Activated T-cell treated with anti-CD3 and anti-CD28 coated beads, Interleukin-2, amount 50 U/mL, for 4 hours (primary cell): ENCODE measurements at regions not wholly inside any gene's neighbourhood (a gene's known extent, or its start where the extent isn't known, plus 50 kb on each side); places are given as distances from the start of the nearest gene placed in this dataset.

Experiments used
- ATAC-seq, 2 donors: fragments of 200-7000 bp; cut with Tn5 transposase; one replicate each; pipeline ENCODE4 v1.10.0; 2021
- DNase-seq: peaks from one replicate; pipeline ENCODE4 v3.0.0-alpha.2; 2020
- H3K27me3 Mint-ChIP-seq: one replicate; pipeline ENCODE4 v1.8.0; 2021; ENCODE audit warnings: low read depth, mixed read lengths
- H3K36me3 Mint-ChIP-seq: one replicate; pipeline ENCODE4 v1.8.0; 2022; ENCODE audit warnings: mixed read lengths; ENCODE audit not compliant: insufficient read depth
- H3K4me1 Mint-ChIP-seq: one replicate; pipeline ENCODE4 v1.8.0; 2021; ENCODE audit warnings: low read depth, mixed read lengths
- H3K4me3 Mint-ChIP-seq: one replicate; pipeline ENCODE4 v1.8.0; 2021; ENCODE audit warnings: mild to moderate bottlenecking, moderate library complexity, mixed read lengths
- H3K9me3 Mint-ChIP-seq: one replicate; pipeline ENCODE4 v1.8.0; 2021; ENCODE audit warnings: mixed read lengths

DNA sequence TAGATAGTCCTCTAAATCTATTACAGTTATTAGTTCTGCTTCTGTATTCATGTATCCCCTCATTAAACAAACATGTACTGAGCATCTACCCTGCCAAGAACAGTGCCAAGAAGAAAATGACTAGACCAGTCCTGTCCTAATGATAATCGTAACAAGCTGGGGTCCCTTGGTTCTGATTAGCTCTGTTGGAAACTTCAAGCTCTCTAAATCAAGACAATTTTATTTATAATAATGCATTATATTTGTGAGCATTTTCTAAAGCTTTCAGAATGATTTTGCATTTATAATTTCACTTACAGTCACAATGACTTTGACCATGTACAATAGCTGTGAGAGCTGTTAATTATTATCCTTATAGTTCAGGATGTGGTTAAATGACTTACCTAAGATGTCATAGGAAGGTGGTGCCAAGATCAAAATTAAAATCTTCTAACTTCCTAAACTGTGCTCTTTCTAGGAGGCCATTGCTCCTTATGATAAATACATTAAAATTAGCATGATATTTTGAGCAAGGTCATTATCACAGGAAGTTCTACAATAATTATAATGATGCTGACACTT, 336.5 kb upstream of the SLC39A10 start:
- no peak for ATAC-seq
- Mint-ChIP-seq H3K4me1 (peaks cover 9% of the 10 kb centered on the region), H3K27me3 (no peaks in the 10 kb centered on the region), H3K4me3 (no peak overlapping the region), H3K9me3 (no peaks in the 10 kb centered on the region), H3K36me3 (no peaks in the 10 kb centered on the region)
- no peak for DNase-seq

DNA sequence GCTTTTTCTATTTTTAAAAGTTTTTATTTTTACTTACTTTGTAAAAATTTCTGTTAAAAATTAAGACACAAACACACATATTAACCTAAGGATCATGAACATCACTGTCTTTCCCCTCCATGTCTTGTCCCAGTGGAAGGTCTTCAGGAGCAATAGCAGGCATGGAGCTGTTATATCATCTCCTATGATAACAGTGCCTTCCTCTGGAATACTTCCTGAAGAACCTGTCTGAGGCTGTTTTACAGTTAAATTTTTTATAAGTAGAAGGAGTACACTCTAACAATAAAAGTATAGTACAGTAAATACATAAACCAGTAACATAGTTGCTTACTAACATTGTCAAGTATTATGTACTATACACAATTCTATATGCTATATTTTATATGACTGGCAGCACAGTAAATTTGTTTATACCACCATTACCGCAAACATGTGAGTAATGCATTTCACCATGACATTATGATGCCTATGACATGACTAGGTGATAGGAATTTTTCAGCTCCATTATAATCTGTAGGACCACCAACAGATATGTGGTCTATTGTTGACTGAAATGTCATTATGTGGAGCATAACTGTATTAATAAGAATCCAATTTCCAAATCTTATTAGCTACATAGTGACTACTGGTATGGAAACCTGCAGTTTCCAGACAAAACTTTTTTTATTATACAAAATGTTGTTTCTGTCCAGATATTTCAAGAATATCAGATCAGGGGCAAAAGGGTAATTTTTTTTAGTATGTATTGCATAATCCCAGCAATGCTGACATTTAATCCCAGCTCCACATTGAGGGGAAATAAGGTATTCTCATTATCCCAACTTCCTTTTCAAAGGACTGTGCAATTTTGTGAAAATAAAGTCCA, 337.2 kb upstream of the SLC39A10 start:
- no peak overlapping the region for H3K4me3 Mint-ChIP-seq
- no peaks in the 10 kb centered on the region for H3K27me3 Mint-ChIP-seq
- peaks cover 9% of the 10 kb centered on the region for H3K4me1 Mint-ChIP-seq
- no peaks in the 10 kb centered on the region for H3K36me3 Mint-ChIP-seq
- ATAC-seq: no peak
- DNase-seq: no peak
- H3K9me3 Mint-ChIP-seq: no peaks in the 10 kb centered on the region

DNA sequence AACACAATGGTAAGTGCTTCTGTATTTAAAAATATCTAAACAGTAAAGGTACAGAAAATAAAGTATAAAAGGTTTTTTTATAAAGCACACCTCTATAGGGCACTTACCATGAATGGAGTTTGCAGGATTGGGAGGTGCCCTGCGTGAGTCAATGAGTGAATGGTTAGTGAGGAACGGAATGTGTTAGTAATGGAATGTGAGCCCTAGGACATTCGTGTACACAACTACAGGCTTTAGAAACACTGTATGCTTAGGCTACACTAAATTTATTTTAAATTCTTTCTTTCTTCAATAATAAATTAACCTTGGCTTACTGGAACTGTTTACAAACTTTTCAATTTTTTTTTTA, 337.9 kb upstream of the SLC39A10 start:
- H3K27me3 Mint-ChIP-seq: no peaks in the 10 kb centered on the region
- H3K9me3 Mint-ChIP-seq: no peaks in the 10 kb centered on the region
- no peaks in the 10 kb centered on the region for H3K36me3 Mint-ChIP-seq
- ATAC-seq (no peak), DNase-seq (no peak)
- no peak overlapping the region for H3K4me3 Mint-ChIP-seq
- peaks cover 9% of the 10 kb centered on the region for H3K4me1 Mint-ChIP-seq

DNA sequence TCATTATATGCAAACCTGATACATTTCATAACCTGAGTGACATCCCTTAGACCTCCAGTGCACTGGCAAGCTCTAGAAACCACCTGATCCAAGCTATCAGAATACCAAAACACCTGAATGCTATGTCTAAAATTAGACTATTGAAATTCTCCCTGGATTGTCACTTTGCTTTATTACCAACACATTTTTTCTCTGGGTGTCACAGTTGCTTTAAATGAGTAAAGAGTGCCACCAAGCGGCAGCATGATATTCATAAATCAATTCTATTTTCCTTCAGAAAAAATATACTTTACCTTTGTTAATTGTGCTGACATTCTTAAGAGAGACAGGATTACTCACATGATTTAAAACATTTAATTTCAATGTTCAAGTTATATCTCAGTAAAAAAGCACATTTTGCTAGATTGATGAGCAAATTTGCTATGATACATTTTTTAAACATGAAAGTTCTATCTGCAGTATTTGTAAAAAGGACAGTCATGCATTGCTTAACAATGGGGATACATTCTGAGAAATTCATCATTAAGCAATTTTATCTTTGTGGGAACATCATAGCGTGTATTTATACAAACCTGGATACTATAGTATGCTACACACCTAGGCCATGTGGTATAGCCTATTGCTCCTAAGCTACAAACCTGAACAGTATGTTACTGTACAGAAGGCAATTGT, 338.4 kb upstream of the SLC39A10 start:
- Mint-ChIP-seq H3K9me3 (no peaks in the 10 kb centered on the region), H3K27me3 (no peaks in the 10 kb centered on the region)
- peak in 1 of 2 donors; percentile 43 for ATAC-seq

DNA sequence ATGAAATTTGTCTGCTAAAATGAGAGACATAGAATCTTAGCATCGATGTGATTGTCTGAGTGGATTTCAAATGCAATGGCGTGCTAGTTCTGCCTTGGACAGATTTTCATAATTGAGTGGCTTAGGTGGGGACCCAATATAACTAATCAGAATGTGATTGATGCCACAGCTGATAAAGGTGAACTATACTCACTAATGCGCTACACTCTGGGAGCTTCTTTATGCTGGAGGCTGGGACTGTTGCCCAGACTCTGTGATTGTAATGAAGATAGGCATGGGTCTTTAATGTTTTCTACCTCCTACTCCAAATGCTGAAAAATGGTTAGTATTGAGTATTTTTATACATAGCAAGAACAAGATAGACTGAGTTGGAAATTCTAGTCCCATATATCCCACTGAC, 339.5 kb upstream of the SLC39A10 start:
- DNase-seq (no peak), ATAC-seq (no peak)
- Mint-ChIP-seq H3K4me3 (no peak overlapping the region), H3K27me3 (no peaks in the 10 kb centered on the region), H3K4me1 (peaks cover 9% of the 10 kb centered on the region), H3K9me3 (no peaks in the 10 kb centered on the region), H3K36me3 (no peaks in the 10 kb centered on the region)

More for the DNA sequence above, 338.4 kb upstream of the SLC39A10 start:
- Mint-ChIP-seq H3K4me3 (no peak overlapping the region), H3K4me1 (peaks cover 9% of the 10 kb centered on the region), H3K36me3 (no peaks in the 10 kb centered on the region)
- DNase-seq: peak; percentile 9

DNA sequence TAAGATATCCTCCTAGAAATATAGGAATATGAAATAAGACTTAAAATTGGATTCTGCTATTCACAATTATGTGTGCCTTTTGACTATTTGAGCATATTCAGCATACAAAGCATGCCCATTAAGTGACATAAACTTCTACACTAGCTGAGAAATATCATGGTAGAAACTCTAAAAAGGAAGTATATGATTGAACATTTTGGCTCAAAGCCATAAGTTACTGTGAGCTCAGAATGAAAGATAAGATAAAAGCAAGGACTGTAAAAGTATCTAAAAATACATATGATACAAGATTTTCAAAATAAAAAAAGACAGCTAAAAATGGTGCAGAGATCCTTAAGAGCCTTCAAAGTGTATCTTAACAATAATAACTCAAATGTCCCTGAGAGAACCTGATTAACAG, 340.5 kb upstream of the SLC39A10 start:
- Mint-ChIP-seq H3K36me3 (no peaks in the 10 kb centered on the region), H3K27me3 (no peaks in the 10 kb centered on the region), H3K4me1 (peaks cover 9% of the 10 kb centered on the region), H3K4me3 (no peak overlapping the region), H3K9me3 (no peaks in the 10 kb centered on the region)
- DNase-seq (no peak), ATAC-seq (no peak)

DNA sequence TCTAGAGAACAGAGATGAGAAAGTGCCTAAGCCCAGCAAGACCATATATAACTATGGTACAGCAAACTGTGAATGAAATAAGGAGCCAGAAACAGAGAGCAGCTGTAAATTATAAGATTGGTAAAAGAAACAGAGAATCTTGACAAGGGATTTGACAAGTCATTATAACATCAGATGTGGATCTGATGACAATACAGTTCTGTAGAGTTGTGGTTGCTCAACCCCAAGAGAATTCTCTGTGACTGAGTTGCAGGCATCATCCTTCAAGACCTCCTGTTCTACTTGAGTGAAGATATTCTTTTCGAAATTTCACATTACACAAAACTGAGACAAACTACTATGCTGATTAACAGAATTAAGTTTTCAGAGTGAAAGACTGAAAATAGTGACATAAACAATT, 343.1 kb upstream of the SLC39A10 start:
- Mint-ChIP-seq H3K4me3 (no peak overlapping the region), H3K36me3 (no peaks in the 10 kb centered on the region), H3K27me3 (peaks cover 3% of the 10 kb centered on the region), H3K9me3 (no peaks in the 10 kb centered on the region), H3K4me1 (peaks cover 3% of the 10 kb centered on the region)
- ATAC-seq (no peak), DNase-seq (no peak)

DNA sequence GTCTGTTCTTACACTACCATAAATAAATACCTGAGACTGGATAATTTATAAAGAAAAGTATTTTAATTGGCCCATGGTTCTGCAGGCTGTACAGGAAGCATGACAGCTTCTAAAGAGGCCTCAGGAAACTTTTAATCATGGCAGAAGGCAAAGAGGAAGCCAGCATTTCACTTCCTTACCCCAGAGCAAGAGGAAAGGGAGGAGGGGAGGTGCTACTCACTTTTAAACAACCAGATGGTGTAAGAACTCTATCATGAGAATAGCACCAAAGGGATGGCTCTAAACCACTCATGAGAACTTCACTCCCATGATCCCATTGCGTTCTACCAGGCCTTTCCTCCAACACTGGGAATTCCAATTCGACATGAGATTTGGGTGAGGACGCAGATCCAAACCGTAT, 344.4 kb upstream of the SLC39A10 start:
- H3K27me3 Mint-ChIP-seq: peaks cover 3% of the 10 kb centered on the region
- H3K4me1 Mint-ChIP-seq: peaks cover 3% of the 10 kb centered on the region
- ATAC-seq: no peak
- no peaks in the 10 kb centered on the region for H3K36me3 Mint-ChIP-seq
- DNase-seq: no peak
- H3K4me3 Mint-ChIP-seq: no peak overlapping the region
- H3K9me3 Mint-ChIP-seq: no peaks in the 10 kb centered on the region

DNA sequence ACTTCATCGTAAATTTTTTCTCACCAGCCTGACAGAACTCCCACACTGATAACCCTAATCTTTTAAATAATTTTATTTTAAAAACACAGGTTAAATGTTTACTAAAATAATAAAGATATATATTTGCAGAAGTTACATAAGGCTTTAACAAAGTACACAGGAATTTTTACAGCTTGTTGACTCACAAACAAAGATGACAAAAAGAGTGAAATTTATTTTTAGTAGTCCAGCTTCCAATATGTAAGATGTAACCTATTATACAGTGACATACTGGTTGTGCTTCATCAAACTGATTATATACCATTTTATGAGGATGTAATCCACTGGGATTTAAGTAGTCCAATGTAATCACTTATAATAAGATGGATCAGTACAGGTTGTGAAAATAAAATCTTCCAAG, 348.9 kb upstream of the SLC39A10 start:
- ATAC-seq: no peak
- no peak for DNase-seq
- Mint-ChIP-seq H3K9me3 (no peaks in the 10 kb centered on the region), H3K36me3 (no peaks in the 10 kb centered on the region), H3K4me1 (no peaks in the 10 kb centered on the region), H3K4me3 (no peak overlapping the region), H3K27me3 (peaks cover 3% of the 10 kb centered on the region)

DNA sequence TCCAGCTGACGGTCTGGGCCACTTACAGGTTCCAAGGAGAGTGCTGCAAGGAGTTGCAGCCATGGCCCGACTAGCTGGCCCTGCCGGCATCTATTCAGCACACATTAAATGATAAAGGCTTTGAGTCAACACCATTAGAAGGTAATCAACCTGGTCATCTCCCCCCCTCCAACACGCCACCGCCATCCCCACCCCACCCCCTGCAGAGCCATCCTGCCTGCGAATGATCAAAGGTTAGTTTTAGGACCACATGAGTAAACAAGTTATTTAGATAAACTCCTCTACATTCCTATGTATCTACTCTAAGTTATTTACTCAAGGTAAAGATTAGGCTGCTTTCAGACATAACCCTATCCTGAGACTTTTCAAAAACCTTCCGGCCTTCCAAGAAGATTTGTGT, 349.3 kb upstream of the SLC39A10 start:
- ATAC-seq (no peak), DNase-seq (no peak)
- Mint-ChIP-seq H3K9me3 (no peaks in the 10 kb centered on the region), H3K4me3 (no peak overlapping the region), H3K36me3 (no peaks in the 10 kb centered on the region), H3K4me1 (no peaks in the 10 kb centered on the region), H3K27me3 (peaks cover 3% of the 10 kb centered on the region)

DNA sequence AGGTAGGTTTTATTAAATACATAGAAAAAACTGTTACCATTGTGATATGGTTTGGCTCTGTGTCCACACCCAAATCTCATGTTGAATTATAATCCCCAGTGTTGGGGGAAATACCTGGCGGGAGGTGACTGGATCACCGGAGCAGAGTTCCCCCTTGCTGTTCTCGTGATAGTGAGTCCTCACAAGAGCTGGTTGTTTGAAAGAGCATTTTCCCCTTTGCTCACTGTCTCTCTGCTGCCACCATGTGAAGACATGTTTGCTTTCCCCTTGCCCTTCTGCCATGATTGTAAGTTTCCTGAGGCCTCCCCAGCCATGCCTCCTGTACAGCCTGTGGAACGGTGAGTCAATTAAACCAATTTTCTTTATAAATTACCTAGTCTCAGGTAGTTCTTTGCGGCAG, 352.7 kb upstream of the SLC39A10 start:
- ATAC-seq: no peak
- H3K27me3 Mint-ChIP-seq: peaks cover 2% of the 10 kb centered on the region
- H3K36me3 Mint-ChIP-seq: no peaks in the 10 kb centered on the region
- no peak overlapping the region for H3K4me3 Mint-ChIP-seq
- H3K9me3 Mint-ChIP-seq: no peaks in the 10 kb centered on the region
- DNase-seq: no peak
- no peaks in the 10 kb centered on the region for H3K4me1 Mint-ChIP-seq

DNA sequence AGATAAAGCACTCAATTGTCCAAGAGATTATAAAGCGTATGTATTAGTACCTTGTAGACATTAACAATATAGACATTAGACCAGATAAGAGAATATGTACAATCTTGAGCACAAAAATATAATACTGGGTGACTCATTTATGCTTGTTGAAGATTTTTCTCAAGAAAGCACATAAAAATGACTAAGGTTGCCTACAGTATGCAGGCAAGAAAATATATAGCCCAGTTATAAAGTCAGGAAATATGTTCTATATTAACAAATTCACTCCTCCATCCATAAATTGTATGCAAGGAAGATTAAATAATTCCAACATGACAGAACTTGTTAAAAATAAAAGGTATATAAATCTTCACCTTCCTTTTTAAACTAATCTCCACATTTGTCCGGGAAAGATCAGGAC, 356.4 kb upstream of the SLC39A10 start:
- no peak overlapping the region for H3K4me3 Mint-ChIP-seq
- no peaks in the 10 kb centered on the region for H3K36me3 Mint-ChIP-seq
- H3K9me3 Mint-ChIP-seq: no peaks in the 10 kb centered on the region
- no peaks in the 10 kb centered on the region for H3K27me3 Mint-ChIP-seq
- DNase-seq (no peak), ATAC-seq (no peak)
- H3K4me1 Mint-ChIP-seq: no peaks in the 10 kb centered on the region

DNA sequence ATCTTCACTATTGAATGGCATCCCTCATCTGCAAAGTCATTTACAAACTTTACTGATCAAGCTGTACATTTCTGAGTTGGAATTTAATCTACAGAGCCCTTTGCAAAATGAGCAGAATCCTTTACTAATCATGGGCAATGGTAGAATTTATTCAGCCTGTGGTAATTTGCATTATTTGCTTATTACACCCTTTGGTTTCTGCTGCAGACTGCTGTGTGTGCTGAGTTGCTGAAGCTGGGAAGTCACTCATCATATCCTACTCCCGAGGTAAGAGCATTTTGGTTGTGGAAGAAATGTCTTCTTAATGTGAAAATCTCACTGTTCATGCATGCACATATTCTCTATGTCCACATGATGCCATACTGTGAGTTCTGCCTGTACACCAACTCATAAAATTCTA, 357.4 kb upstream of the SLC39A10 start:
- ATAC-seq (no peak), DNase-seq (no peak)
- H3K36me3 Mint-ChIP-seq: no peaks in the 10 kb centered on the region
- H3K4me3 Mint-ChIP-seq: no peak overlapping the region
- H3K9me3 Mint-ChIP-seq: peaks cover 5% of the 10 kb centered on the region
- H3K4me1 Mint-ChIP-seq: no peaks in the 10 kb centered on the region
- H3K27me3 Mint-ChIP-seq: no peaks in the 10 kb centered on the region

DNA sequence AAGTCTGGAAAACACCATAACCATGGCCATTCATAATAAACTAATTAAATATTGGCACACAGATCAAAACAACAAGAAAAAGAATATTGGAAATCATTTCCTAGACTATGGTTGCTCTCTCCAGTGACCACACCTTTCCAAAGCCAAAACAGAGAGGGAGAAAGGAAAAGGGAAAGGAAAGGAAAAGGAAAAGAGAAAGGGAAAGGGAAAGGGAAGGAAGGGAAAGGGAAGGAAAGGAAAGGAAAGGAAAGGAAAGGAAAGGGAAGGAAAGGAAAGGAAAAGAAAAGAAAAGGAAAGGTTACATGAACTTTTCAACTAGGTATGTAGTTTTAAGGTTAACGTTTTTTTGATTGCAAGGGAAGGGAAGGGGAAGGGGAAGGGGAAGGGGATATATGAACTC, 360.5 kb upstream of the SLC39A10 start:
- no peaks in the 10 kb centered on the region for H3K36me3 Mint-ChIP-seq
- no peaks in the 10 kb centered on the region for H3K4me1 Mint-ChIP-seq
- ATAC-seq (no peak), DNase-seq (no peak)
- H3K27me3 Mint-ChIP-seq: no peaks in the 10 kb centered on the region
- H3K4me3 Mint-ChIP-seq: no peak overlapping the region
- H3K9me3 Mint-ChIP-seq: peaks cover 6% of the 10 kb centered on the region

DNA sequence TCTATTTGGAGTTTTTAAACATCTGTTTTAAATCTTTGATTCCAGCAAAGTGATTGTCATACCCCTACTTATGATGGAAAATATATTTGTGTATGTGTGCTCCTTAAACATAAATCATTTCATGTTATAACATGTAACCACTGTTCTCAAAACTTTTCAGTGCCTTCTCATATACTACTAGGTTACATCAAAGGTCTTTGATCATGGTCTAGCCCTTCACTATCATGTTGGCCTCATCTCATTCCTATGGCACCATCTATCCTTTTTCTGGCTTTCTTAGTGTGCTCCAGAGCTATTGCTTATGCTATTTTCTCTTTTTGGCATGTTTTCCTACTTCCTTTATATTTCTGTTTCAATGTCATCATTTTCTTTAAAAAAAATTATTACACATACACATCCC, 367.9 kb upstream of the SLC39A10 start:
- no peak for DNase-seq
- no peaks in the 10 kb centered on the region for H3K27me3 Mint-ChIP-seq
- no peaks in the 10 kb centered on the region for H3K9me3 Mint-ChIP-seq
- H3K4me3 Mint-ChIP-seq: no peak overlapping the region
- H3K4me1 Mint-ChIP-seq: no peaks in the 10 kb centered on the region
- no peak for ATAC-seq
- H3K36me3 Mint-ChIP-seq: no peaks in the 10 kb centered on the region
